HepG2 (cell line): ENCODE measurements at regions not wholly inside any gene's neighbourhood (a gene's known extent, or its start where the extent isn't known, plus 50 kb on each side); places are given as distances from the start of the nearest gene placed in this dataset.

ENCODE experiments used
- CBX5 ChIP-seq: sonication (generic); formaldehyde crosslinking; IDR thresholded peaks from 2 replicates; pipeline ENCODE4 v1.4.0; 2020; ENCODE audit warnings: missing genetic modification reagents, borderline replicate concordance
- CCAR2 ChIP-seq: fragments of 200-400 bp; formaldehyde crosslinking; optimal IDR thresholded peaks from 2 replicates; pipeline ENCODE3; 2018; ENCODE audit warnings: low read depth, mild to moderate bottlenecking, low read length, moderate library complexity
- CCDC6 ChIP-seq: sonication (generic); formaldehyde crosslinking; IDR thresholded peaks from 2 replicates; pipeline ENCODE4 v1.8.1; 2022; ENCODE audit warnings: mild to moderate bottlenecking, missing genetic modification reagents, moderate library complexity
- DMTF1 ChIP-seq: sonication (generic); formaldehyde crosslinking; IDR thresholded peaks from 2 replicates; pipeline ENCODE4 v1.4.0; 2020; ENCODE audit warnings: mild to moderate bottlenecking, missing genetic modification reagents
- DNMT3B ChIP-seq: conservative IDR thresholded peaks from 2 replicates; pipeline ENCODE4 v1.6.1; 2016; ENCODE audit warnings: missing biosample characterization, control low read depth
- FOXO1 ChIP-seq: sonication (generic); formaldehyde crosslinking; IDR thresholded peaks from 2 replicates; pipeline ENCODE4 v1.4.0; 2020; ENCODE audit warnings: missing genetic modification reagents
- IKZF5 ChIP-seq: IDR thresholded peaks from 2 replicates; pipeline ENCODE4 v1.6.1; 2018; ENCODE audit warnings: missing genetic modification reagents, mild to moderate bottlenecking, missing compliant biosample characterization
- LBX2 ChIP-seq: sonication (generic); formaldehyde crosslinking; IDR thresholded peaks from 2 replicates; pipeline ENCODE4 v1.5.0; 2020; ENCODE audit warnings: missing genetic modification reagents, mild to moderate bottlenecking, borderline replicate concordance
- PBX3 ChIP-seq: sonication (generic); formaldehyde crosslinking; IDR thresholded peaks from 2 replicates; pipeline ENCODE4 v1.8.1; 2023; ENCODE audit warnings: missing genetic modification reagents, inconsistent platforms, borderline replicate concordance
- PRMT3 ChIP-seq: sonication (generic); formaldehyde crosslinking; IDR thresholded peaks from 2 replicates; pipeline ENCODE4 v1.8.1; 2022; ENCODE audit warnings: low read depth, mild to moderate bottlenecking, moderate library complexity, missing genetic modification reagents, borderline replicate concordance
- SMAD3 ChIP-seq: sonication (generic); formaldehyde crosslinking; IDR thresholded peaks from 2 replicates; pipeline ENCODE4 v1.4.0; 2020; ENCODE audit warnings: missing genetic modification reagents
- ZBTB37 ChIP-seq: sonication (generic); formaldehyde crosslinking; IDR thresholded peaks from 2 replicates; pipeline ENCODE4 v1.4.0; 2020; ENCODE audit warnings: mild to moderate bottlenecking, missing genetic modification reagents
- ZFP37 ChIP-seq: sonication (generic); formaldehyde crosslinking; IDR thresholded peaks from 2 replicates; pipeline ENCODE4 v1.4.0; 2020; ENCODE audit warnings: missing genetic modification reagents, borderline replicate concordance
- ZSCAN22 ChIP-seq: sonication (generic); formaldehyde crosslinking; IDR thresholded peaks from 2 replicates; pipeline ENCODE4 v1.4.0; 2020; ENCODE audit warnings: mild to moderate bottlenecking, missing genetic modification reagents
- ZSCAN30 ChIP-seq: sonication (generic); formaldehyde crosslinking; IDR thresholded peaks from 2 replicates; pipeline ENCODE4 v1.5.0; 2020; ENCODE audit warnings: mild to moderate bottlenecking, missing genetic modification reagents

- TF ChIP-seq ZBTB37 (CRISPR knock-in tag) (no peak), DMTF1 (no peak), ZFP37 (CRISPR knock-in tag) (no peak), CBX5 (no peak), DNMT3B (CRISPR knock-in tag) (no peak), FOXO1 (CRISPR knock-in tag) (no peak), SMAD3 (CRISPR knock-in tag) (no peak), ZSCAN30 (CRISPR knock-in tag) (no peak), CCAR2 (no peak), PBX3 (CRISPR knock-in tag) (no peak), ZSCAN22 (CRISPR knock-in tag) (no peak), CCDC6 (CRISPR knock-in tag) (no peak), LBX2 (CRISPR knock-in tag) (no peak), IKZF5 (no peak), PRMT3 (CRISPR knock-in tag) (no peak)
Measured at GRCh38 chr10:125248489-125248888, 88.1 kb upstream of the CTBP2 start (continued).
